ENCODE measurements at regions not wholly inside any gene's neighbourhood (a gene's known extent, or its start where the extent isn't known, plus 50 kb on each side); places are given as distances from the start of the nearest gene placed in this dataset.

GRCh38 chr5:103374473-103374963, 116.0 kb downstream of the MACIR start:
- no peak for ATAC-seq
- intact Hi-C loops (cut with DNase I; ENCODE audit: low total_unique reads) = no loop called here
- no peak overlapping the region for H3K4me3 ChIP-seq

DNA sequence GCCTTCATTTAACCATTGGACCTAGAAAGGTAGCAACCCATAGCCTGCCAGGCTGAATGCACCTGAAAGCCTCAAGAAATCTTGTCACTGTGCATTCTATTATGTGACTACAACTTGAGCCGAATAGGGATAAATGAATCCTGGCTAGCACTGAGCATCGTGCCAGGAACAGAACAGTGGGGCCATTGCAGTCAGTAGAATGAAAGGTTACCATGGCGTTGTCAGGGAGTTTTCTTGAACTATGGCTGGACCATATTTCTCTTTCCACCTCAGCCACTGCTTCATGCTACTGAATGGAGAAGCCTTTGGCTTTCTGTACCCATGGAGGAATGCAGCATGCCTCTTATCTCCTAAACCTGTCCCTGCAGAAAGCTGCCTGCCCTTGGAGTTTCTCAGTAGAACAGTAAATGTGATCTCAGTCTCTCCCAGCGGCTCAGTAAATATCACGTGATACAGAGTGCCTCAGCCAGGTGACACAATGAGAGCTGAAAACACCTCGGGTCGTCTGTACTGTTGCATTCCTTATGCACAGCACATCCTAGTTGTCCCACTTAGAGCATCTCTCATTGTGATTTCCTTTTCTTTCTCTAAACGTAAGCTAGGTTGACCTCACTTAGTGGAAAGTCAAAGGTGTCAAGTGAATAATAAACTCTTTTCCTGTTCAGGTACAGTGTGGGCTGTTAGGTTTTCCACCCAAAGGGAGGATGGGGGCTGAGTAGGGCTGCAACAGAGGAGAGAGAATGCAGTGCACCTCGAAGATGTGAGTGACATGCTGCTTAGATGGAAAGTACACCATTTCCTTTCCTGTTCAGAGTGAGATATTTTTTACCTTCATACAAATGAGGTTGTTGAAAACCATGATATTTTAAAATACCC, 115.3 kb downstream of the MACIR start:
- in situ Hi-C loops (cut with MboI; ENCODE audit: low sequenced_read_pairs in 4 of 4) = no loop called here

More at GRCh38 chr5:103374473-103374963, 116.0 kb downstream of the MACIR start:
- Histone ChIP-seq H3K4me1 (no peaks in the 10 kb centered on the region), H3K9me3 (no peaks in the 10 kb centered on the region), H3K27ac (no peak overlapping the region), H3K36me3 (no peaks in the 10 kb centered on the region), H3K27me3 (no peaks in the 10 kb centered on the region)
- DNase-seq = no peak
- in situ Hi-C loops (cut with MboI; ENCODE audit: low sequenced_read_pairs in 4 of 4) = no loop called here
- no peak for TF ChIP-seq CTCF (IDR thresholded peaks at IDR 0.05 in 4 of 5, conservative IDR thresholded peaks at IDR 0.05 in 1 of 5)
- TF ChIP-seq POLR2A (IDR thresholded peaks at IDR 0.05) = no peak

DNA sequence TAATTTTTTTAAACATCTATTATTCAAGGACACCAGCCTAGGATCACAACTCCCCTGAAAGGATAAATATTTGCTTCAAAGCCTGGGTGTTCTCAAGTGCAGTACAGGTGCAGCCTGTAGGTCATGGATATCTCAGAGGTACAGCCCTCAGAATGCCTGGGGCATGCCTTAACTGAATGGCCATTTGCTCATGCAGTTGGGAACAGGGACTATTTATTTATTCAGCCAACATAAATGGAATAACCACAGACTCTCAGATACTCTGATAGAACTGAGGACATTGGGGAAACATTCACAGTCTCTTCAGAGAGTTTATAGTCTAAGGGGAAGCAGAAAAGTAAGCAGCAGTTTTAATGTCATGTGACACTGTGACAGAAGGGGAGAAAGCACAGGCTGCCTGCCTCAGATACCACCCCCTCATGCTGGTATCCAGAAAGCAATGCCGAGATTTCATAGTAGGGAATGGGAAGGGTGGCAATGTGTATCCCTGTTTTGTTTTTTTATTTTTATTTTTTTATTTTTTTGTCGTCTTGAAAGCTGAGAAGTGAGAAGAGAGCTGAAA, 112.6 kb downstream of the MACIR start:
- Histone ChIP-seq H3K27ac (no peak overlapping the region), H3K4me1 (no peaks in the 10 kb centered on the region), H3K9me3 (no peaks in the 10 kb centered on the region), H3K4me3 (no peak overlapping the region), H3K36me3 (no peaks in the 10 kb centered on the region), H3K27me3 (no peaks in the 10 kb centered on the region)
- in situ Hi-C loops (cut with MboI; ENCODE audit: low sequenced_read_pairs in 4 of 4) = no loop called here
- intact Hi-C loops (cut with DNase I; ENCODE audit: low total_unique reads) = no loop called here
- no peak for TF ChIP-seq CTCF (IDR thresholded peaks at IDR 0.05 in 4 of 5, conservative IDR thresholded peaks at IDR 0.05 in 1 of 5)
- no peak for TF ChIP-seq POLR2A (IDR thresholded peaks at IDR 0.05)
- ATAC-seq = no peak
- no peak for DNase-seq

More for the DNA sequence above, 115.3 kb downstream of the MACIR start:
- Histone ChIP-seq H3K4me1 (no peaks in the 10 kb centered on the region), H3K9me3 (no peaks in the 10 kb centered on the region), H3K36me3 (no peaks in the 10 kb centered on the region), H3K27ac (no peak overlapping the region), H3K27me3 (no peaks in the 10 kb centered on the region), H3K4me3 (no peak overlapping the region)
- TF ChIP-seq CTCF (IDR thresholded peaks at IDR 0.05 in 4 of 5, conservative IDR thresholded peaks at IDR 0.05 in 1 of 5) (no peak), POLR2A (IDR thresholded peaks at IDR 0.05) (no peak)
- DNase-seq = no peak
- no peak for ATAC-seq
- intact Hi-C loops (cut with DNase I; ENCODE audit: low total_unique reads) = no loop called here

DNA sequence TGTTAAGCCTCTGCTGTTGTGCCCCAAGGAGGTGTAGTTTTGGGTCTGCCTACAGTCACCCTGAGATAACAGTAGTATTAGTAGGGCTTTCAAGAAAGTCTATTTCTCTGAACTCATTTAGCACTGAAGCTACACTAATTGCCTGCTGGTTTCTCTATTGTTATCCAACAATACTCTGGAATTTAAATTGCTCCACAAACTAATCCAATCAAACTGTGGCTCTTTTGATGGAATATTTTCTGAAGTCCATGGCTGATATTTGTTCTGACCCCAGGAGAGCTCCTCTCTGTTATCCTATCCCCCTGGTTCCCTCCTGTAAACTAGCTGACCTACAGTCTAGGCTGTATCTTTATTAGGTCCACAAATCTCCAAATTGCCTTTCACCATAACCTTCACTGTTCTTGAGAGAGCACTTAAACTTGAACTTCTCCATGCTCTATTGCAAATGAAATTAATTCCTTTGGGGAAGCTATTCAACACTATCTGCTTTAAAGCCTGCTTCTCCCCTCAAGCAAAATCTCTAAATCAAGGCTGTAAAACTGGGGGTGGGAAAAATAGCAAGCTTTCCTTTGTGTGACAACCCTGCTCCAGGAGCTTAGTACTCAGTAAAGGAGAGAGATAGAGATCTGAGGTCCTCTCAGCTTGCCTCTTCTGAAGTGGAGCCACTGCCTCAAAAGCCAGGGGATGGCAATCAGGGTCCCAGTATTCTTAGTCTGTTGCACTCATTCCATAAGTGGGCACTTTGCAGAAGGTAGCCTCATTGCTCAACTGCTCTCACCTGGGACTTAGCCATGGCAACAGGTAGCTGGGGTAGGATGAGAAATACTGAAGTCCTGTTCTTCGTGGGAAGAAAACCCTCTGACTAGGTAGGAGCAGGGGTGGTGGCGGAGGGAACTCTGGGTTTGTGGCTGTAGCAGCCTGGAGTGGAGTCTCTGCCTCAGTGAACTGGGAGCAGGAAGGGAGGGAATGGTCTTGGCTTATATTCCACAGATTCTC, 110.9 kb downstream of the MACIR start:
- DNase-seq (no peak), ATAC-seq (no peak)
- Histone ChIP-seq H3K4me3 (no peak overlapping the region), H3K27ac (no peak overlapping the region), H3K9me3 (no peaks in the 10 kb centered on the region), H3K4me1 (no peaks in the 10 kb centered on the region), H3K36me3 (no peaks in the 10 kb centered on the region), H3K27me3 (no peaks in the 10 kb centered on the region)
- TF ChIP-seq CTCF (IDR thresholded peaks at IDR 0.05 in 4 of 5, conservative IDR thresholded peaks at IDR 0.05 in 1 of 5) (no peak), POLR2A (IDR thresholded peaks at IDR 0.05) (no peak)
- intact Hi-C loops (cut with DNase I; ENCODE audit: low total_unique reads) (no loop called here), in situ Hi-C loops (cut with MboI; ENCODE audit: low sequenced_read_pairs in 4 of 4) (no loop called here)

All from gastrocnemius medialis (tissue), 4 donors.